Adrenal gland (tissue), 9 donors: ENCODE measurements at regions not wholly inside any gene's neighbourhood (a gene's known extent, or its start where the extent isn't known, plus 50 kb on each side); places are given as distances from the start of the nearest gene placed in this dataset.

ENCODE experiments used
- DNase-seq, 7 donors: peaks; one replicate each; pipeline ENCODE4 v3.0.0-alpha.2; 2019 to 2020
- H3K27ac ChIP-seq, 5 donors: fragments of 200-600 bp; sonication (generic) in 4 of 5; 1 replicate in 3 of 5; 2 replicates in 2 of 5; pipeline versions ENCODE4 v1.5.1 to v1.8.0; 2016 to 2020; ENCODE audit warnings: mild to moderate bottlenecking in 1 of 5
- H3K27me3 ChIP-seq: fragments of 200-600 bp; 2 replicates; pipeline ENCODE4 v1.8.0; 2021
- H3K36me3 ChIP-seq, 2 donors: fragments of 200-600 bp; replicated peaks in 1 of 2; 1 replicate in 1 of 2; 2 replicates in 1 of 2; pipeline versions ENCODE4 v1.5.1 to v1.8.0; 2018 to 2022
- H3K4me1 ChIP-seq, 2 donors: fragments of 200-600 bp; replicated peaks in 1 of 2; 1 replicate in 1 of 2; 2 replicates in 1 of 2; pipeline versions ENCODE4 v1.5.1 to v1.8.0; 2018 to 2021
- H3K4me3 ChIP-seq, 4 donors: fragments of 200-600 bp; sonication (generic) in 3 of 4; one replicate each; pipeline ENCODE4 v1.5.1; 2016 to 2018
- H3K9me3 ChIP-seq, 3 donors: fragments of 200-600 bp; sonication (generic) in 1 of 3; replicated peaks in 1 of 3; 1 replicate in 2 of 3; 2 replicates in 1 of 3; pipeline versions ENCODE4 v1.5.1 to v1.8.0; 2016 to 2021
- CTCF ChIP-seq, 6 experiments: fragments of 450-650 bp in 4 of 6; fragments of 200-600 bp in 2 of 6; sonication (generic) in 1 of 6; IDR thresholded peaks; 1 replicate in 5 of 6; 2 replicates in 1 of 6; pipeline versions ENCODE4 v1.5.1 to v1.8.0; 2016 to 2021; ENCODE audit warnings: antibody characterized with exemption in 6 of 6, mild to moderate bottlenecking in 2 of 6, moderate library complexity in 1 of 6
- POLR2A ChIP-seq, 2 donors: fragments of 450-650 bp; IDR thresholded peaks; one replicate each; pipeline ENCODE4 v1.6.1; 2017; ENCODE audit warnings: antibody characterized with exemption in 2 of 2, mild to moderate bottlenecking in 2 of 2, moderate library complexity in 1 of 2
- WGBS, 4 donors: extraction: QIAGEN DNeasy Blood & Tissue Kit in 2 of 4; methylation state at CpG; one replicate each; pipeline versions ENCODE4 v1.1.5 to v1.1.7; 2013 to 2017; 5-methylcytosine and 5-hydroxymethylcytosine counted together
- intact Hi-C, 2 donors: fragments of 100-400 bp; cut with DNase I; formaldehyde crosslinking; loops; one replicate each; pipeline versions ENCODE4 v1.14.1 to v1.15.0; 2022 to 2023
- donor health status: healthy with polysubstance abuse.
- donor health status: Bipolar disorder and iron deficiency.
- donor health status: DM: yes; HTN: yes; CAD: no.
- donor health status: DM: no; HTN: no; CAD: no.
- donor health status: DM: no; HTN: no; CAD: no.

- intact Hi-C loops, result no loop called here
Observed at GRCh38 chr15:62920682-62921502, 121.7 kb upstream of the TPM1 start.

GRCh38 chr15:62922514-62922913, 120.0 kb upstream of the TPM1 start:
- Histone ChIP-seq H3K4me1 (peaks cover 0 to 22% of the 10 kb centered on the region in 2 donors), H3K9me3 (no peaks in the 10 kb centered on the region), H3K27ac (peak overlapping the region in 3 of 5 donors; percentile 13 to 53 (median 52)), H3K4me3 (no peak overlapping the region), H3K27me3 (no peaks in the 10 kb centered on the region), H3K36me3 (no peaks in the 10 kb centered on the region)
- no peak for DNase-seq
- intact Hi-C loops, result no loop called here
- 50 to 62% (median 58%) methylated on average over 3 of the region's 3 CpGs for WGBS, 4 donors
- no peak for TF ChIP-seq POLR2A (IDR thresholded peaks at IDR 0.05)
- TF ChIP-seq CTCF (IDR thresholded peaks at IDR 0.05), result no peak

More at GRCh38 chr15:62920682-62921502, 121.7 kb upstream of the TPM1 start:
- Histone ChIP-seq H3K36me3 (no peaks in the 10 kb centered on the region), H3K9me3 (no peaks in the 10 kb centered on the region), H3K27ac (peak overlapping the region in 3 of 5 donors; percentile 6 to 32 (median 24)), H3K4me1 (peaks cover 0 to 22% of the 10 kb centered on the region in 2 donors), H3K27me3 (no peaks in the 10 kb centered on the region), H3K4me3 (no peak overlapping the region)
- TF ChIP-seq CTCF (IDR thresholded peaks at IDR 0.05) (no peak), POLR2A (IDR thresholded peaks at IDR 0.05) (no peak)
- WGBS, 4 donors, result 46 to 58% (median 55%) methylated on average over 3 of the region's 3 CpGs
- peak in 5 of 7 donors; percentile 39 to 62 (median 58) for DNase-seq

GRCh38 chr15:62925875-62926274, 116.7 kb upstream of the TPM1 start:
- Histone ChIP-seq H3K27me3 (no peaks in the 10 kb centered on the region), H3K36me3 (no peaks in the 10 kb centered on the region), H3K27ac (no peak overlapping the region), H3K4me3 (no peak overlapping the region), H3K4me1 (peaks cover 0 to 19% of the 10 kb centered on the region in 2 donors), H3K9me3 (no peaks in the 10 kb centered on the region)
- WGBS, 4 donors, result 85 to 92% (median 87%) methylated on average over 7 to 8 of the region's 8 CpGs
- intact Hi-C loops, result no loop called here
- no peak for TF ChIP-seq CTCF (IDR thresholded peaks at IDR 0.05)
- TF ChIP-seq POLR2A (IDR thresholded peaks at IDR 0.05), result no peak
- DNase-seq, result no peak

- intact Hi-C loops, result no loop called here
- Histone ChIP-seq H3K36me3 (no peaks in the 10 kb centered on the region), H3K27me3 (no peaks in the 10 kb centered on the region), H3K27ac (no peak overlapping the region), H3K4me1 (peaks cover 0 to 8% of the 10 kb centered on the region in 2 donors), H3K9me3 (no peaks in the 10 kb centered on the region), H3K4me3 (no peak overlapping the region)
- TF ChIP-seq POLR2A (IDR thresholded peaks at IDR 0.05), result no peak
- TF ChIP-seq CTCF (IDR thresholded peaks at IDR 0.05), result no peak
- no peak for DNase-seq
Observed at GRCh38 chr15:62927196-62927595, 115.4 kb upstream of the TPM1 start.
